ENCODE measurements at regions not wholly inside any gene's neighbourhood (a gene's known extent, or its start where the extent isn't known, plus 50 kb on each side); places are given as distances from the start of the nearest gene placed in this dataset.

DNA sequence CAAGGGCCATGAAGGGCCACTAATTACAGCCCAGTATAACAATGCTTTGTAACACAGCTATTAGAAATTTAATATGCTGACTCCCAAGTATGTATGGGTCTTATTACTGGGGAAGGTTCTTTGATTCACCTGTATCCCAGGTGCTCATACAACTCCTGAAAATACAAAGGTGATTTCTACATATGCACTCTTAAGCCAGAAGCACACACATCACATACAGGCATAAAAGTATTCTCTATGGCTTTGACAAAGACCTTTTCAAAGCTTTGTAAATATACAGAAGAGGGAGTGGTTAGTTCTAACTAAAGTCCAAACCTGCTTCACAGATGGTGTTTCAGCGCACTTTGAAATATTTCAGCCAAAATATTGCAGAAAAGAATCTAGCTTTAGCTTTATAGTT is 191.5 kb downstream of the SNCA start:
- TF ChIP-seq POLR2AphosphoS5 (IDR thresholded peaks at IDR 0.05) (no peak), POLR2A (IDR thresholded peaks at IDR 0.05) (no peak), CTCF (IDR thresholded peaks at IDR 0.05) (no peak)

All from transverse colon (tissue), 4 donors.